ENCODE measurements at regions not wholly inside any gene's neighbourhood (a gene's known extent, or its start where the extent isn't known, plus 50 kb on each side); places are given as distances from the start of the nearest gene placed in this dataset.
"Not testable (repeated sequence)": the region's sequence is repeated elsewhere in the genome, so short reads cannot be mapped to it uniquely, and the experiment has no call there.

GRCh38 chr16:61146429-61146828 lies 889.8 kb downstream of the CDH8 start:
- TF ChIP-seq CTCF (IDR thresholded peaks at IDR 0.05; ENCODE audit: low read depth, low read length, missing control alignments): no peak
- in situ Hi-C loops (cut with HindIII; ENCODE audit: low sequenced_read_pairs): no loop called here

GRCh38 chr16:61131447-61131846 lies 904.8 kb downstream of the CDH8 start:
- DNase-seq (ENCODE audit: low read depth): no peak
- in situ Hi-C loops (cut with HindIII; ENCODE audit: low sequenced_read_pairs): no loop called here
- no peak for TF ChIP-seq CTCF (IDR thresholded peaks at IDR 0.05; ENCODE audit: low read depth, low read length, missing control alignments)
- H3K4me3 ChIP-seq (ENCODE audit: low read depth, low read length): no peak overlapping the region

More at GRCh38 chr16:61146429-61146828, 889.8 kb downstream of the CDH8 start:
- H3K4me3 ChIP-seq (ENCODE audit: low read depth, low read length): no peak overlapping the region
- no peak for DNase-seq (ENCODE audit: low read depth)

- in situ Hi-C loops (cut with HindIII; ENCODE audit: low sequenced_read_pairs): no loop called here
- no peak for DNase-seq (ENCODE audit: low read depth)
- no peak for TF ChIP-seq CTCF (IDR thresholded peaks at IDR 0.05; ENCODE audit: low read depth, low read length, missing control alignments)
- H3K4me3 ChIP-seq (ENCODE audit: low read depth, low read length): no peak overlapping the region
These were observed 907.5 kb downstream of the CDH8 start for GRCh38 chr16:61128545-61129323.

GRCh38 chr16:61105544-61105943 lies 930.7 kb downstream of the CDH8 start:
- TF ChIP-seq CTCF (IDR thresholded peaks at IDR 0.05; ENCODE audit: low read depth, low read length, missing control alignments): no peak
- H3K4me3 ChIP-seq (ENCODE audit: low read depth, low read length): no peak overlapping the region
- DNase-seq (ENCODE audit: low read depth): no peak
- in situ Hi-C loops (cut with HindIII; ENCODE audit: low sequenced_read_pairs): no loop called here

GRCh38 chr16:61098505-61098904 lies 937.7 kb downstream of the CDH8 start:
- H3K4me3 ChIP-seq (ENCODE audit: low read depth, low read length): no peak overlapping the region
- no peak for TF ChIP-seq CTCF (IDR thresholded peaks at IDR 0.05; ENCODE audit: low read depth, low read length, missing control alignments)
- in situ Hi-C loops (cut with HindIII; ENCODE audit: low sequenced_read_pairs): no loop called here
- DNase-seq (ENCODE audit: low read depth): no peak

GRCh38 chr16:61091300-61091699 lies 944.9 kb downstream of the CDH8 start:
- H3K4me3 ChIP-seq (ENCODE audit: low read depth, low read length); in situ Hi-C loops (cut with HindIII; ENCODE audit: low sequenced_read_pairs); DNase-seq (ENCODE audit: low read depth): not testable (repeated sequence)

- no peak for DNase-seq (ENCODE audit: low read depth)
- in situ Hi-C loops (cut with HindIII; ENCODE audit: low sequenced_read_pairs): no loop called here
- TF ChIP-seq CTCF (IDR thresholded peaks at IDR 0.05; ENCODE audit: low read depth, low read length, missing control alignments): no peak
- H3K4me3 ChIP-seq (ENCODE audit: low read depth, low read length): no peak overlapping the region
These were observed 952.5 kb downstream of the CDH8 start for GRCh38 chr16:61083711-61084110.
